ENCODE measurements at regions not wholly inside any gene's neighbourhood (a gene's known extent, or its start where the extent isn't known, plus 50 kb on each side); places are given as distances from the start of the nearest gene placed in this dataset.

DNA sequence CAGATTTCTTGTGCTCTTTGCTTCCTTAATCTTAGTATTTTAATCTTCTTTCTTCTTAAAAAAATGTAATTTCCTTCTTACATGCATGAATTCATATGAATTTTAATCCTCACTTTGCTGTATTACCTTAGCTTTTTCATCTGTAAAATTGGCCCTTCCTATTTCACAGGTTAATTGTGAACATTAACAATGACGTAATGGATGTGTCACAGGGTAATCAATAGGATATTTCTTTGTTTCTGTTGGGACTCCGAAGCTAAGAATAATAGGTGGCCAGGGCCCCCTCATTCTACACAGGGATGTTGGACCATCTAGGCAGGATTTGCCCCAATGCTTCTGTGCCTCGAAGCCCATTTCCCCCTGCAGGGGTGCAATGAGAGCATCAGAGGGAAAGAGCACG is 187.4 kb upstream of the NFIB start:
- TF ChIP-seq, protein P1, sequence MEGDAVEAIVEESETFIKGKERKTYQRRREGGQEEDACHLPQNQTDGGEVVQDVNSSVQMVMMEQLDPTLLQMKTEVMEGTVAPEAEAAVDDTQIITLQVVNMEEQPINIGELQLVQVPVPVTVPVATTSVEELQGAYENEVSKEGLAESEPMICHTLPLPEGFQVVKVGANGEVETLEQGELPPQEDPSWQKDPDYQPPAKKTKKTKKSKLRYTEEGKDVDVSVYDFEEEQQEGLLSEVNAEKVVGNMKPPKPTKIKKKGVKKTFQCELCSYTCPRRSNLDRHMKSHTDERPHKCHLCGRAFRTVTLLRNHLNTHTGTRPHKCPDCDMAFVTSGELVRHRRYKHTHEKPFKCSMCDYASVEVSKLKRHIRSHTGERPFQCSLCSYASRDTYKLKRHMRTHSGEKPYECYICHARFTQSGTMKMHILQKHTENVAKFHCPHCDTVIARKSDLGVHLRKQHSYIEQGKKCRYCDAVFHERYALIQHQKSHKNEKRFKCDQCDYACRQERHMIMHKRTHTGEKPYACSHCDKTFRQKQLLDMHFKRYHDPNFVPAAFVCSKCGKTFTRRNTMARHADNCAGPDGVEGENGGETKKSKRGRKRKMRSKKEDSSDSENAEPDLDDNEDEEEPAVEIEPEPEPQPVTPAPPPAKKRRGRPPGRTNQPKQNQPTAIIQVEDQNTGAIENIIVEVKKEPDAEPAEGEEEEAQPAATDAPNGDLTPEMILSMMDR (IDR thresholded peaks at IDR 0.05), result no peak
- TF ChIP-seq TCF12 (IDR thresholded peaks at IDR 0.05), result no peak
- no peak for TF ChIP-seq EP300 (IDR thresholded peaks at IDR 0.05; ENCODE audit: borderline replicate concordance in 1 of 2, low read depth in 1 of 2, low read length in 1 of 2)
- no peak for TF ChIP-seq POLR2AphosphoS5 (IDR thresholded peaks at IDR 0.05; ENCODE audit: low read depth, low read length)
- TF ChIP-seq, protein P2, sequence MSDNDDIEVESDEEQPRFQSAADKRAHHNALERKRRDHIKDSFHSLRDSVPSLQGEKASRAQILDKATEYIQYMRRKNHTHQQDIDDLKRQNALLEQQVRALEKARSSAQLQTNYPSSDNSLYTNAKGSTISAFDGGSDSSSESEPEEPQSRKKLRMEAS (IDR thresholded peaks at IDR 0.05; ENCODE audit: low read depth), result no peak
- TF ChIP-seq, protein P3, sequence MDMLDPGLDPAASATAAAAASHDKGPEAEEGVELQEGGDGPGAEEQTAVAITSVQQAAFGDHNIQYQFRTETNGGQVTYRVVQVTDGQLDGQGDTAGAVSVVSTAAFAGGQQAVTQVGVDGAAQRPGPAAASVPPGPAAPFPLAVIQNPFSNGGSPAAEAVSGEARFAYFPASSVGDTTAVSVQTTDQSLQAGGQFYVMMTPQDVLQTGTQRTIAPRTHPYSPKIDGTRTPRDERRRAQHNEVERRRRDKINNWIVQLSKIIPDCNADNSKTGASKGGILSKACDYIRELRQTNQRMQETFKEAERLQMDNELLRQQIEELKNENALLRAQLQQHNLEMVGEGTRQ (IDR thresholded peaks at IDR 0.05; ENCODE audit: borderline replicate concordance, low read depth, low read length), result no peak
- TF ChIP-seq, protein P4, sequence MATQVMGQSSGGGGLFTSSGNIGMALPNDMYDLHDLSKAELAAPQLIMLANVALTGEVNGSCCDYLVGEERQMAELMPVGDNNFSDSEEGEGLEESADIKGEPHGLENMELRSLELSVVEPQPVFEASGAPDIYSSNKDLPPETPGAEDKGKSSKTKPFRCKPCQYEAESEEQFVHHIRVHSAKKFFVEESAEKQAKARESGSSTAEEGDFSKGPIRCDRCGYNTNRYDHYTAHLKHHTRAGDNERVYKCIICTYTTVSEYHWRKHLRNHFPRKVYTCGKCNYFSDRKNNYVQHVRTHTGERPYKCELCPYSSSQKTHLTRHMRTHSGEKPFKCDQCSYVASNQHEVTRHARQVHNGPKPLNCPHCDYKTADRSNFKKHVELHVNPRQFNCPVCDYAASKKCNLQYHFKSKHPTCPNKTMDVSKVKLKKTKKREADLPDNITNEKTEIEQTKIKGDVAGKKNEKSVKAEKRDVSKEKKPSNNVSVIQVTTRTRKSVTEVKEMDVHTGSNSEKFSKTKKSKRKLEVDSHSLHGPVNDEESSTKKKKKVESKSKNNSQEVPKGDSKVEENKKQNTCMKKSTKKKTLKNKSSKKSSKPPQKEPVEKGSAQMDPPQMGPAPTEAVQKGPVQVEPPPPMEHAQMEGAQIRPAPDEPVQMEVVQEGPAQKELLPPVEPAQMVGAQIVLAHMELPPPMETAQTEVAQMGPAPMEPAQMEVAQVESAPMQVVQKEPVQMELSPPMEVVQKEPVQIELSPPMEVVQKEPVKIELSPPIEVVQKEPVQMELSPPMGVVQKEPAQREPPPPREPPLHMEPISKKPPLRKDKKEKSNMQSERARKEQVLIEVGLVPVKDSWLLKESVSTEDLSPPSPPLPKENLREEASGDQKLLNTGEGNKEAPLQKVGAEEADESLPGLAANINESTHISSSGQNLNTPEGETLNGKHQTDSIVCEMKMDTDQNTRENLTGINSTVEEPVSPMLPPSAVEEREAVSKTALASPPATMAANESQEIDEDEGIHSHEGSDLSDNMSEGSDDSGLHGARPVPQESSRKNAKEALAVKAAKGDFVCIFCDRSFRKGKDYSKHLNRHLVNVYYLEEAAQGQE (IDR thresholded peaks at IDR 0.05; ENCODE audit: low read depth, low read length), result no peak
- no peak for TF ChIP-seq EZH2phosphoT487 (IDR thresholded peaks at IDR 0.05; ENCODE audit: borderline replicate concordance, low read depth)
- TF ChIP-seq, protein P5, sequence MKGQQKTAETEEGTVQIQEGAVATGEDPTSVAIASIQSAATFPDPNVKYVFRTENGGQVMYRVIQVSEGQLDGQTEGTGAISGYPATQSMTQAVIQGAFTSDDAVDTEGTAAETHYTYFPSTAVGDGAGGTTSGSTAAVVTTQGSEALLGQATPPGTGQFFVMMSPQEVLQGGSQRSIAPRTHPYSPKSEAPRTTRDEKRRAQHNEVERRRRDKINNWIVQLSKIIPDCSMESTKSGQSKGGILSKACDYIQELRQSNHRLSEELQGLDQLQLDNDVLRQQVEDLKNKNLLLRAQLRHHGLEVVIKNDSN (IDR thresholded peaks at IDR 0.05; ENCODE audit: borderline replicate concordance, low read depth), result no peak
- no peak for TF ChIP-seq MXI1 (IDR thresholded peaks at IDR 0.05; ENCODE audit: low read depth, low read length)
- TF ChIP-seq FOXJ3 (CRISPR knock-in tag; IDR thresholded peaks at IDR 0.05), result no peak
- TF ChIP-seq, protein P6, sequence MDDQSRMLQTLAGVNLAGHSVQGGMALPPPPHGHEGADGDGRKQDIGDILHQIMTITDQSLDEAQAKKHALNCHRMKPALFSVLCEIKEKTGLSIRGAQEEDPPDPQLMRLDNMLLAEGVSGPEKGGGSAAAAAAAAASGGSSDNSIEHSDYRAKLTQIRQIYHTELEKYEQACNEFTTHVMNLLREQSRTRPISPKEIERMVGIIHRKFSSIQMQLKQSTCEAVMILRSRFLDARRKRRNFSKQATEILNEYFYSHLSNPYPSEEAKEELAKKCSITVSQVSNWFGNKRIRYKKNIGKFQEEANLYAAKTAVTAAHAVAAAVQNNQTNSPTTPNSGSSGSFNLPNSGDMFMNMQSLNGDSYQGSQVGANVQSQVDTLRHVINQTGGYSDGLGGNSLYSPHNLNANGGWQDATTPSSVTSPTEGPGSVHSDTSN (IDR thresholded peaks at IDR 0.05), result no peak
- no peak for TF ChIP-seq RCOR1 (IDR thresholded peaks at IDR 0.05; ENCODE audit: low read length)
